ENCODE measurements at regions not wholly inside any gene's neighbourhood (a gene's known extent, or its start where the extent isn't known, plus 50 kb on each side); places are given as distances from the start of the nearest gene placed in this dataset.
"Not testable (repeated sequence)": the region's sequence is repeated elsewhere in the genome, so short reads cannot be mapped to it uniquely, and the experiment has no call there.

GRCh38 chr6:167407239-167408064 is 82.6 kb downstream of the TTLL2 start:
- DNase-seq (ENCODE audit: low read depth in 4 of 4, low spot score in 3 of 4) = no peak

DNA sequence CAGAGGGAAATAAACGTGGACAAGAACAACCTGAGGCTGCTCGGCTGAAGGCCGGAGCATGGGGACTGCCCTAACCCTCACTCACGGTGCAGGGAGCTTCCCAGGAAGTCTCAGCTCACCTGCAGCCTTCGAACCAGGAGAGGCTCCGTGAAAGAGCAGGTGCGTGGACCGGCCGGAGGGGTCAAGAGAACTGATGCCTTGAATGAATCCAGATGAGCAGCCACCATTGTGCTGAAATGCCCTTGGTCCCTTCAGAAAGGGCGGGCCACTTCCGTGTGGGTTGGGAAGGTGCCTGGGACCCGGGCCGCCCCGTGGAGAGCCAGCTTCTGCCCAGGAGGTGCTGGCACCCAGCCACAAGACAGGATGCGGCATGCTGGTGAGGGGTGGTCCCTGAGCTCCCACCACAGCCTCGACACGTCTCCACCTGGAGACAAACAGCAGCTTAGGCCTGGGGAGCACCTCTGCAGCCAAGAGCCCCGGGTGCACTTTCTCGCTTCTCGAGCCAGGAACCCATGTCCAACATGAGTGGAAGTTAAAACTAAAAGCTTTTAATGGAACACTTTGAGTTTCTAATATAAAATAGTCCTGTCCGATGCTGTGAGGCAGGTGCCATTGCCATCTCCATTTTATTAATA is 83.5 kb downstream of the TTLL2 start:
- DNase-seq (ENCODE audit: low read depth in 4 of 4, low spot score in 3 of 4) = no peak

DNA sequence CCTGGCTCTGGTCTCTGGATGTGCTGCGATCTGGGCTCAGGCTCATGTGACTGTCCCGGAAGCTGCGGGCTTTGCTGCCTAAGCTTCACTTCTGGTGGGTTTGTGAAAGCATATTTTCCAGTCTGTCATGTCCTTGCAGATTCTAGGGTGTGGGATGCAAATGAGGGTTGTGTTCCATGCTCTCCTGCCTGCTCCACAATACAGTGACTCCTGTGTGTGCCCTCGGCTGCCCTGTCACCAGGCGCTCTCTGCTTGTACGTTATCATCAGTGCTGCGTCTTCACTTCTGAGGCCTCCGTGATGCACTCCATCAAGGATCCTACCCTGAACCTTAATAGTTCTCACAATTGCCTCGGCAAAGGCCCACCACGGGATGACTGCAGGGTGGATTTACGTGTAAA is 84.2 kb downstream of the TTLL2 start:
- DNase-seq (ENCODE audit: low read depth in 4 of 4, low spot score in 3 of 4) = no peak

DNA sequence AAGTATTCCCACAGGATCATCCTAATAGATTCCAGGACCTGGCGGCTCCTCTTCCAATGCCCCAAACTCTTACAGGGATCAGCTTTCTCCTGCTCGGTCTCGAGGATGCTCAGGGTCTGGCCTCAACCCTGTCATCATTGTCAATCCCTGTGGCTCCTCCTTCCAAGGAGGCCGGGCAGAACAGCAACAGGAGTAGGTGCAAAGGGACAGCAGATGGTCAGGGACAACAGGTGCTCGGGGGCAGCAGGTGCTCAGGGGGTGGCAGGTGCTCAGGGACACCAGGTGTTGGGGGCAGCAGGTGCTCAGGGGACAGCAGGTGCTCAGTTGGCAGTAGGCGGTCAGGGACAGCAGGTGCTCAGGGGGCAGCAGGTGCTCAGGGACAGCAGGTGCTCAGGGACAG is 84.8 kb downstream of the TTLL2 start:
- DNase-seq (ENCODE audit: low read depth in 4 of 4, low spot score in 3 of 4) = no peak

GRCh38 chr6:167410462-167410861 is 85.6 kb downstream of the TTLL2 start:
- DNase-seq (ENCODE audit: low read depth in 4 of 4, low spot score in 3 of 4) = no peak

GRCh38 chr6:167412506-167412905 is 87.6 kb downstream of the TTLL2 start:
- no peak for DNase-seq (ENCODE audit: low read depth in 4 of 4, low spot score in 3 of 4)

DNA sequence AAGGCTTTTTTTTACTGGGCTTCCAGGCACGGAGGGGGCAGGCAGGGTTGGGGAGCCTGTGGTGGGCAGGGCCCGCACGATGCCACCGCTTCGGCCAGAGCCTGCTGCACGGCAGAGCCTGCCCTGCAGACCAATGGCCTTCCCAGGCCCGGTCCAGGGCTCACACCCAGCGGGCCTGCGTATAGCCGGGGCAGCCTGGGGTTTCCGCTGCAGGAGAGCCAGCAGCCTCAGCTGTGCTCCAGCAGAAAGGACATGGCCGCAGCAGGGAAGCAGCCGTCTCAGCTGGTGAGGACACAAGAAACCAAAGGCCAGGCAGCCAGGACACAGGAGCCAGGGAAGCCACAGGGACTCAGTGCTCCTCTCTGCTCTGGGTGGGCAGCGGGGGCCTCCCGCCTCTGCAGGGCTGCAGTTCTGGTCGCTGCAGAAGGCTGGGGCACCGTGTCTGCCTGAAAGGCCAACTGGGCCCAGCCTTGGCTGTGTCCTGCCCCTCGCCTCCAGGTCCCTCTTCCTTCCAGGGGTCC is 90.6 kb downstream of the TTLL2 start:
- DNase-seq (ENCODE audit: low read depth in 4 of 4, low spot score in 3 of 4) = no peak

- DNase-seq (ENCODE audit: low read depth in 4 of 4, low spot score in 3 of 4) = no peak
These were observed 92.0 kb downstream of the TTLL2 start for GRCh38 chr6:167416676-167417430.

DNA sequence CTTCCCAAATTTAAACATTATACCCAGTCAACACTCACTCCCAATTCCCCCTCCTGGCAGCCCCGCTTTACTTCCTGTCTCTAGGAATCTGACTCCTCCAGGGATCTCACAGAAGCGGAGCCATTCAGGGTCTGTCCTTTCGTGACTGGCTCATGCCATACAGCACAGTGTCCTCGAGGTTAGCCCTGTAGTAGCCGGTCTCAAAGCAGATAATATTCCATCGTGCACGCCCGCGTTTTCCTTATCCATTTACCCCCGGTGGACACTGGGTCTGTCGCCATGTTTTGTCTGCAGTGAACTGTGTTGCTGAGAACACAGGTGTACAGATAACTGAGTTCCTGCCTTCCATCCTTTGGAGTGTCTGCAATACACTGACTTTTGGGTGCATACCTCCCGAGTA is 95.3 kb downstream of the TTLL2 start:
- no peak for DNase-seq (ENCODE audit: low read depth in 4 of 4, low spot score in 3 of 4)

GRCh38 chr6:167420858-167421766 is 96.2 kb downstream of the TTLL2 start:
- DNase-seq (ENCODE audit: low read depth in 4 of 4, low spot score in 3 of 4) = no peak

GRCh38 chr6:167421944-167422343 is 97.1 kb downstream of the TTLL2 start:
- not testable (repeated sequence) for DNase-seq (ENCODE audit: low read depth in 4 of 4, low spot score in 3 of 4)

- no peak for DNase-seq (ENCODE audit: low read depth in 4 of 4, low spot score in 3 of 4)
These were observed 98.0 kb downstream of the TTLL2 start for GRCh38 chr6:167422934-167423333.

GRCh38 chr6:167424060-167424673 is 99.3 kb downstream of the TTLL2 start:
- no peak for DNase-seq (ENCODE audit: low read depth in 4 of 4, low spot score in 3 of 4)

GRCh38 chr6:167424700-167425099 is 99.8 kb downstream of the TTLL2 start:
- no peak for DNase-seq (ENCODE audit: low read depth in 4 of 4, low spot score in 3 of 4)

DNA sequence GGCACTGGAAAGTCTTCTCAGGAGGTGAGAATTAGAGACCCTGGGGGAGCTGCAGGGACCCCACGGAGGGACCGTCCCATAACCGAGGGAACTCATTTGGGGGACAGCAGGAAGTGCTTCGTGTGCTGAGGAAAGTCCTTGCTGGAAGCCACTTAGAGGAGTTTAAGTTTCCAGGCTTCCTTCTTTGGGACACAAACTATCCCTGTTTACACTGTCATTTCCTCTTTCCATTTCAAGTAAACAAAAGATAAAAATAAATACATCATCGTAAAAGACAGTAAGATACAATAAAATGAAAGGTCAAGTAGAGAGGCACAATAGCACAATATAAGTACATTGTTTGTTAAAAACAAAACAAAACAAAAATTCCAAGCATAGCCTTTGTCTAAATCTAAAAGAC is 101.2 kb downstream of the TTLL2 start:
- DNase-seq (ENCODE audit: low read depth in 4 of 4, low spot score in 3 of 4) = no peak

- no peak for DNase-seq (ENCODE audit: low read depth in 4 of 4, low spot score in 3 of 4)
These were observed 101.8 kb downstream of the TTLL2 start for GRCh38 chr6:167426651-167427050.

GRCh38 chr6:167428664-167429333 is 103.9 kb downstream of the TTLL2 start:
- no peak for DNase-seq (ENCODE audit: low read depth in 4 of 4, low spot score in 3 of 4)

GRCh38 chr6:167429353-167429752 is 104.5 kb downstream of the TTLL2 start:
- no peak for DNase-seq (ENCODE audit: low read depth in 4 of 4, low spot score in 3 of 4)

GRCh38 chr6:167435209-167435728 is 110.4 kb downstream of the TTLL2 start:
- no peak for DNase-seq (ENCODE audit: low read depth in 4 of 4, low spot score in 3 of 4)

Data from left renal pelvis (tissue), 4 donors.